H9 (cell line): ENCODE measurements at regions not wholly inside any gene's neighbourhood (a gene's known extent, or its start where the extent isn't known, plus 50 kb on each side); places are given as distances from the start of the nearest gene placed in this dataset.
A peak's percentile ranks its signal among the peaks of the same experiment; 100 is the strongest.

ENCODE experiments used
- DNase-seq: peaks from one replicate; pipeline ENCODE4 v3.0.0-alpha.2; 2017
- H2AFZ ChIP-seq: one replicate; pipeline ENCODE4 v1.6.1; 2013; ENCODE audit warnings: mild to moderate bottlenecking, low read length, control low read depth, moderate library complexity
- H2AK5ac ChIP-seq: 2 replicates; pipeline ENCODE4 v1.6.1; 2013; ENCODE audit warnings: low read length, control low read depth, mixed read lengths; ENCODE audit not compliant: insufficient read length
- H2BK120ac ChIP-seq: one replicate; pipeline ENCODE4 v1.6.1; 2013; ENCODE audit warnings: low read depth, mild to moderate bottlenecking, low read length, control low read depth, inconsistent platforms; ENCODE audit not compliant: poor library complexity, severe bottlenecking
- H2BK12ac ChIP-seq: 2 replicates; pipeline ENCODE4 v1.6.1; 2013; ENCODE audit warnings: low read length, control low read depth, mixed read lengths, low read depth; ENCODE audit not compliant: insufficient read length
- H2BK15ac ChIP-seq: 2 replicates; pipeline ENCODE4 v1.6.1; 2013; ENCODE audit warnings: low read depth, low read length, control low read depth
- H2BK20ac ChIP-seq: one replicate; pipeline ENCODE4 v1.6.1; 2013; ENCODE audit warnings: low read depth, mild to moderate bottlenecking, low read length, control low read depth, inconsistent platforms; ENCODE audit not compliant: poor library complexity, severe bottlenecking
- H2BK5ac ChIP-seq: 2 replicates; pipeline ENCODE4 v1.6.1; 2013; ENCODE audit warnings: low read length, control low read depth, mixed read lengths; ENCODE audit not compliant: insufficient read length
- H3K14ac ChIP-seq: 2 replicates; pipeline ENCODE4 v1.6.1; 2013; ENCODE audit warnings: low read length, control low read depth; ENCODE audit not compliant: insufficient read depth
- H3K18ac ChIP-seq: 2 replicates; pipeline ENCODE4 v1.6.1; 2013; ENCODE audit warnings: low read depth, mild to moderate bottlenecking, mixed read lengths, low read length, control low read depth; ENCODE audit not compliant: insufficient read length
- H3K23ac ChIP-seq: 2 replicates; pipeline ENCODE4 v1.6.1; 2013; ENCODE audit warnings: low read length, control low read depth, mixed read lengths, low read depth; ENCODE audit not compliant: insufficient read length
- H3K23me2 ChIP-seq: 2 replicates; pipeline ENCODE4 v1.6.1; 2013; ENCODE audit warnings: low read depth, mild to moderate bottlenecking, mixed read lengths, low read length, control low read depth; ENCODE audit not compliant: insufficient read length, poor library complexity, severe bottlenecking
- H3K27ac ChIP-seq: 2 replicates; pipeline ENCODE4 v1.5.1; 2013; ENCODE audit warnings: low read length, control low read depth, mixed read lengths, low read depth; ENCODE audit not compliant: insufficient read length
- H3K27me3 ChIP-seq: 2 replicates; pipeline ENCODE4 v1.6.1; 2013; ENCODE audit warnings: low read length, control low read depth, inconsistent platforms; ENCODE audit not compliant: insufficient read depth
- H3K4ac ChIP-seq: 2 replicates; pipeline ENCODE4 v1.6.1; 2013; ENCODE audit warnings: low read depth, mild to moderate bottlenecking, control low read depth, inconsistent platforms, low read length, moderate library complexity
- H3K4me1 ChIP-seq: 2 replicates; pipeline ENCODE4 v1.6.1; 2013; ENCODE audit warnings: low read length, control low read depth, inconsistent platforms; ENCODE audit not compliant: insufficient read depth
- H3K4me2 ChIP-seq: 2 replicates; pipeline ENCODE4 v1.6.1; 2013; ENCODE audit warnings: low read length, control low read depth, mixed read lengths; ENCODE audit not compliant: insufficient read length, insufficient read depth
- H3K56ac ChIP-seq: 2 replicates; pipeline ENCODE4 v1.6.1; 2013; ENCODE audit warnings: low read depth, mild to moderate bottlenecking, mixed read lengths, low read length, control low read depth; ENCODE audit not compliant: insufficient read length
- H3K79me1 ChIP-seq: 2 replicates; pipeline ENCODE4 v1.6.1; 2013; ENCODE audit warnings: low read depth, mild to moderate bottlenecking, moderate library complexity, low read length, control low read depth, inconsistent platforms; ENCODE audit not compliant: insufficient read depth, poor library complexity, severe bottlenecking
- H3K79me2 ChIP-seq: 2 replicates; pipeline ENCODE4 v1.6.1; 2013; ENCODE audit warnings: low read length, control low read depth, inconsistent platforms; ENCODE audit not compliant: insufficient read depth
- H3K9ac ChIP-seq: 2 replicates; pipeline ENCODE4 v1.6.1; 2013; ENCODE audit warnings: low read length, control low read depth, mixed read lengths; ENCODE audit not compliant: insufficient read length; ENCODE audit errors: extremely low read depth
- H3K9me3 ChIP-seq: one replicate; pipeline ENCODE4 v1.6.1; 2013; ENCODE audit warnings: low read depth, low read length, inconsistent platforms; ENCODE audit not compliant: control insufficient read depth
- H3T11ph ChIP-seq: one replicate; pipeline ENCODE4 v1.6.1; 2013; ENCODE audit warnings: mild to moderate bottlenecking, low read length, control low read depth, inconsistent platforms
- H4K20me1 ChIP-seq: one replicate; pipeline ENCODE4 v1.6.1; 2013; ENCODE audit not compliant: control insufficient read depth, insufficient read length, insufficient read depth
- H4K5ac ChIP-seq: 2 replicates; pipeline ENCODE4 v1.6.1; 2013; ENCODE audit warnings: low read depth, mild to moderate bottlenecking, mixed read lengths, low read length, control low read depth; ENCODE audit not compliant: insufficient read length
- H4K8ac ChIP-seq: replicated peaks from 2 replicates; pipeline ENCODE4 v1.6.1; 2013; ENCODE audit warnings: low read length, control low read depth, mixed read lengths, low read depth; ENCODE audit not compliant: insufficient read length
- H4K91ac ChIP-seq: 2 replicates; pipeline ENCODE4 v1.6.1; 2013; ENCODE audit warnings: low read depth, mild to moderate bottlenecking, moderate library complexity, mixed read lengths, low read length, control low read depth; ENCODE audit not compliant: insufficient read length
- H3K27ac Mint-ChIP-seq, 3 experiments: 2 replicates in 2 of 3; 3 replicates in 1 of 3; pipeline ENCODE4 v1.8.0; 2020 to 2021; ENCODE audit warnings: mixed read lengths in 3 of 3, mild to moderate bottlenecking in 1 of 3, moderate library complexity in 1 of 3
- H3K27me3 Mint-ChIP-seq: 2 replicates; pipeline ENCODE4 v1.8.0; 2021; ENCODE audit warnings: low read depth, mild to moderate bottlenecking, moderate library complexity, mixed read lengths
- H3K36me3 Mint-ChIP-seq, 3 experiments: 2 replicates in 2 of 3; 3 replicates in 1 of 3; pipeline ENCODE4 v1.8.0; 2020 to 2021; ENCODE audit warnings: low read depth in 3 of 3, mixed read lengths in 3 of 3; ENCODE audit not compliant: insufficient read depth in 1 of 3
- H3K4me1 Mint-ChIP-seq, 2 experiments: 2 replicates each; pipeline ENCODE4 v1.8.0; 2020; ENCODE audit warnings: mixed read lengths in 2 of 2
- H3K4me3 Mint-ChIP-seq, 2 experiments: 2 replicates in 1 of 2; 3 replicates in 1 of 2; pipeline ENCODE4 v1.8.0; 2020 to 2021; ENCODE audit warnings: mild to moderate bottlenecking in 2 of 2, mixed read lengths in 2 of 2, moderate library complexity in 1 of 2
- H3K9me3 Mint-ChIP-seq, 2 experiments: 2 replicates in 1 of 2; 3 replicates in 1 of 2; pipeline ENCODE4 v1.8.0; 2020; ENCODE audit warnings: mild to moderate bottlenecking in 2 of 2, mixed read lengths in 2 of 2, moderate library complexity in 1 of 2
- WGBS: extraction: QIAGEN DNeasy Blood & Tissue Kit; methylation state at CpG from one replicate; pipeline ENCODE4 v1.1.7; 2013; ENCODE audit warnings: missing lambda C conversion rate, low lambda C conversion rate, mixed read lengths; ENCODE audit not compliant: insufficient read length; ENCODE audit errors: extremely low coverage; 5-methylcytosine and 5-hydroxymethylcytosine counted together
- TF ChIP-seq, protein P1 (sequence below): fragments of 200-600 bp; sonication (generic); conservative IDR thresholded peaks from 3 replicates; pipeline ENCODE4 v1.8.0; 2021; ENCODE audit warnings: antibody characterized with exemption, mild to moderate bottlenecking

DNA sequence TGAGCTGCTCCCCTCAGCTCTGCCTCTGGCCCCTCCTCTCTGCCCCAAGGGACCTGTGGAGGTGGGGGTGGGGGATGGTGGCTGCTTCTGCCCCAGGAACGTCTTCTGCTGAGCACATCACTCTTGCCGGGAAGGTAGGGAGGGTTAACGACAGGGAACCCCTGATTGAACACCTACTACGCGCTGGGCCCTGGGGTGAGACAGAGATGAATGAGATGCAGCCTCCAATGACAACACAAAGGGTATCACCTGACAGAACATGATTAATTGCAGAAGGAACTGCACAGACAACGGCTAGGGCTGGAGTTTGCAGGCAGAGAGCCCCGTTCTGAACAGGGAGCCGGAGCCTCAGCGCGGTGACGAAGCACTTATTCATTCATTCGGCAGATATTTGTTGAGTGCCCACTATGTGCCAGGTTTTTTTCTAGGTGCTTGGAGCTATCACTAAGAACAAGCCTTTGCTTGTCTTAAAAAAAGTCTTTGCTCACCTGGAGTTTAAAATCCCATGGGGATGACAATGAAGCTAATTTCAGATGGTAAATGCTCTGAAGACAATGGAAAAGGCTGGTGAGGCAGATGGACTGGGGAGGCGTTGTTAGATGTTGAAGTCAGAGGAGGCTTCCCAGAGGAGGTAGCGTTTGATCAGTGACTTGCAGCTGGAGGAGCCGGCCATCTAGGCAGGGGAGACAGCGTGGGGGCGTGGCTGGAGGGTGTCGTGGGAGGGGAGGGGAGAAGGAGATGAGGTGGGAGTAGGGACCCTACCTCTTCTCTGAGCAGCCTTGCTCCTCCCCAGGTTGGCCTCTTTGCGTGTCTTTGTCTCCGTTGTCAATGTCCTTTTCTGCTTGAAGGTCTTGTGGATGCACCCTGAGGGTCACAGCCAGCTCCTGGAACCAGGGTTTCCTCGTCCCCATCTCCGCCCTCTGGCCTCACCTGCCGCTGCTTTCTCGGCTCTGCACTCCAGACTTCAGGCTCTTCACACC is 103.1 kb upstream of the CSF3R start:
- Histone ChIP-seq H2BK15ac (no peak overlapping the region), H3K9ac (no peak overlapping the region), H3K79me2 (no peaks in the 10 kb centered on the region), H2AK5ac (no peak overlapping the region), H3K18ac (no peak overlapping the region), H4K20me1 (no peaks in the 10 kb centered on the region), H3K9me3 (no peaks in the 10 kb centered on the region), H3K56ac (no peak overlapping the region), H3K27ac (no peak overlapping the region), H4K91ac (no peak overlapping the region), H2BK12ac (no peak overlapping the region), H3K4me1 (peaks cover 5% of the 10 kb centered on the region; the same call in 1 of the 2 replicates), H3K23me2 (no peaks in the 10 kb centered on the region), H3T11ph (no peak overlapping the region), H3K14ac (no peak overlapping the region), H3K4me2 (no peak overlapping the region), H2BK20ac (no peak overlapping the region), H2BK5ac (no peak overlapping the region), H3K23ac (no peak overlapping the region), H4K5ac (no peak overlapping the region), H3K27me3 (no peaks in the 10 kb centered on the region), H2BK120ac (no peak overlapping the region), H4K8ac (no peak overlapping the region), H3K79me1 (no peaks in the 10 kb centered on the region), H2AFZ (no peak overlapping the region), H3K4ac (no peak overlapping the region)
- no peaks in the 10 kb centered on the region for H3K9me3 Mint-ChIP-seq
- no CpG with 5 or more reads among the region's 24 CpGs for WGBS
- peaks cover 57 to 88% of the 10 kb centered on the region in 2 experiments for H3K4me1 Mint-ChIP-seq
- H3K27me3 Mint-ChIP-seq: peaks cover 2% of the 10 kb centered on the region
- peak overlapping the region in 2 of 3 experiments; percentile 53 to 77; a peak in 5 of 7 replicates for H3K27ac Mint-ChIP-seq
- peak; percentile 45 for DNase-seq
- TF ChIP-seq, protein P1, sequence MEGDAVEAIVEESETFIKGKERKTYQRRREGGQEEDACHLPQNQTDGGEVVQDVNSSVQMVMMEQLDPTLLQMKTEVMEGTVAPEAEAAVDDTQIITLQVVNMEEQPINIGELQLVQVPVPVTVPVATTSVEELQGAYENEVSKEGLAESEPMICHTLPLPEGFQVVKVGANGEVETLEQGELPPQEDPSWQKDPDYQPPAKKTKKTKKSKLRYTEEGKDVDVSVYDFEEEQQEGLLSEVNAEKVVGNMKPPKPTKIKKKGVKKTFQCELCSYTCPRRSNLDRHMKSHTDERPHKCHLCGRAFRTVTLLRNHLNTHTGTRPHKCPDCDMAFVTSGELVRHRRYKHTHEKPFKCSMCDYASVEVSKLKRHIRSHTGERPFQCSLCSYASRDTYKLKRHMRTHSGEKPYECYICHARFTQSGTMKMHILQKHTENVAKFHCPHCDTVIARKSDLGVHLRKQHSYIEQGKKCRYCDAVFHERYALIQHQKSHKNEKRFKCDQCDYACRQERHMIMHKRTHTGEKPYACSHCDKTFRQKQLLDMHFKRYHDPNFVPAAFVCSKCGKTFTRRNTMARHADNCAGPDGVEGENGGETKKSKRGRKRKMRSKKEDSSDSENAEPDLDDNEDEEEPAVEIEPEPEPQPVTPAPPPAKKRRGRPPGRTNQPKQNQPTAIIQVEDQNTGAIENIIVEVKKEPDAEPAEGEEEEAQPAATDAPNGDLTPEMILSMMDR: no peak
- peak overlapping the region in 1 of 2 experiments; percentile 28; a peak in 2 of 5 replicates for H3K4me3 Mint-ChIP-seq
- no peaks in the 10 kb centered on the region for H3K36me3 Mint-ChIP-seq
